ENCODE measurements at regions not wholly inside any gene's neighbourhood (a gene's known extent, or its start where the extent isn't known, plus 50 kb on each side); places are given as distances from the start of the nearest gene placed in this dataset.
"Not testable (repeated sequence)": the region's sequence is repeated elsewhere in the genome, so short reads cannot be mapped to it uniquely, and the experiment has no call there.

DNA sequence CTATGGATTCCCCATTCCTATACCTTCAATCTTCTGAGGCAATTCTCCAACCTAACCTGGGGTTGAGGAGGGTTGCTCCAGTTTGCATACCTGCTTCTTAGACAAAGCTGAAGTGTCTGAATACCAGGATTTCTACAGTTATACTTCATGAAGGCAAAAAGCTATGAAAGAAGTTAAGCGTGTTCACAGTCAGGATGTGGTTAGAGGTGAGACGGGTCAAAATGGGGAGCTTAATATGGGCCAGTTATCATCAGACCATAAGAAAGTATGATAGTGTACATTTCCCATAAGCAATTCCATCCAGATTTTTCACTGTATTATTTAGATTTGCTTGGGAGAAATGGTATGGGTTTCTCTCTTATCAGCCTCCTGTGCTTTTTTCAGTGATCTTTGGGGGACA lies 156.9 kb upstream of the FER start:
- no peak for DNase-seq (ENCODE audit: low read depth in 2 of 2)

DNA sequence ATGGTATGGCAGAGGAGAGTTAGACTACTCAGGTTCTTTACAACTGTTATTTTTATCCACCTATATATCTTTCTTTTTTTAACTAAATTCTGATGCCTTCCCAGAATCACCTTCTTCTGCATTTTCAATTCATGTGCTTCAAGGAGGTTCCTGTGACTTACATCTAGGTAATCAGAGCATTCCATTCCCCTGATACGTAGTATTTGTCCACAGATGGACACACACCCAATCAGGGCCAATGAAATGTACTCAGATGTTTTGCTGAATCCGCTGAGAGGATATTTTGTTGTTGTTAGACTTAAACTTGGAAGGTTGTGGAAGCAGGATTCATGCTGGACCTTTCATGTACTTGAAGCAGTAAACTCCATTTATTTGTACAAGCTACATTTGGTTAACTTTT lies 159.4 kb upstream of the FER start:
- no peak for DNase-seq (ENCODE audit: low read depth in 2 of 2)

DNA sequence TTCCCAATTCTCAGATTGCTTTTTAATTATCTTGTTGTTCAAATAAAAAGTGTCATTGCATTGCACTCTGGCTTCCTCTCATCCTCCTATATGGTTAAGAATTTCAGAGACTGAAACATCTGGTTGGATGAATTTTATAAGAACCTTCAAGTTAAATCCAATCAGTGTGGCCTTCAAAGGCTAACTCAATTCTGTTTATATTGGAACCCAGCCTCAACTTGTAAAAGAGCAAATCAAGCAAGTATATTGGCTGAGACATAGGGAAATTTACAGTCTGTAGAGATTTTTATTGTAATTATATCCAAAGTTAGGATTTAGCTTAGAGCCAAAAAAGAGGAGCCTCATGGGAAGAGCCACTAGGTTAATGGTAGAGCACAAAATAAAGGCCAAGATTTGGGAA lies 159.9 kb upstream of the FER start:
- no peak for DNase-seq (ENCODE audit: low read depth in 2 of 2)

DNA sequence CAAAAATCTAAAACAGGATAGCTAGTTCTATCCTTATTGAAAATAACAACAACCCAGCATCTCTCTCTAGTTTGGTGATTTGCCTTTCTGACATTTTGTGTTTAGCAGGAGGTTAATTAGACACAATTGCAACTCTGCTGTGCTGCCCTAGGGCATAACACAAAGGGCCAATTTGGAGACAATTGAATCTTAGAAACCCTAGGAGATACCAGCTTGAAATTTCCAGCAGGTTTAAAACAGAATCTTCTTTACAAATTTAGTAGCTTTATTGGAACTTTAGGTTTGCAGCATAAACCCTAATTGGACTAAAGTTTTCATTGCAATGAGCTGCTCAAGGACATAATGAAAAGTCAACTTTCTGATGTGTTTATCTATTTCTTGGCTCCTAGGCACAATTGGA lies 166.7 kb upstream of the FER start:
- no peak for DNase-seq (ENCODE audit: low read depth in 2 of 2)

DNA sequence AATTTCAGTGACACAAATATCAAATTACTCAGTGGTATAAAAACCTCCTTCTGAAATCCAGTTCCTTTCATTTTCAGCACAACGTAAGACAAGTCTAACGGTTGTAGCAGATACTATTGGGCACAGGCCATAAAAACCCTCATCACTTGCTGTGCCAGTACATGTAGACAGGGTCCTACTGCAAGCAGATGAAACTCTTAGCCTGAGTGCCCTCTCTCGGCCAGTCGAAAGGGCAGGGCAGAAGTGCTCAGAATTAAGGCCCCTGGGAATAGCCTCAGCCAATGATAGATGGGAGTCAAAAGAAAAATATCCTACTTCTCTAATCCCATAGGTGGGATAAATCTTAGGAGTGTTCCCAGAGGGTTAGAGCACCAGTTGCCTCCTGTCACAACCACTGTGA lies 168.5 kb upstream of the FER start:
- no peak for DNase-seq (ENCODE audit: low read depth in 2 of 2)

DNA sequence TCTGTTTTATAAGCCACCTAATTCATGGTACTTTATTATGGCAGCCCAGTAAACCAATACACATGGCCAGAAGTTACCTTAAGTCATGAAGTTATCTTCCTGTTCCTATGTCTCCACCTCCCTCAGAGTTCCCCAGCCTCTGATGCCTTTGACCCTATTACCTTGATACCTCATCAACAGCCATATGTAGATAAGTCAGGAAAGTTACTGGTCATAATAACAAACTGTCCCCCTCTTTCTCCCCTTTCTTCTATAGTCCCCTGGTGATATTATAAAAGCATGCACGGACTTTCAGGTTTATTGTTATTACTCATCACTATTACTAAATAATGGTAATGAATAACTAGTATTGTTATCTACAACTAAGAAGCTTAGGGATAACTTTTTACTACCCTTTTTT lies 168.9 kb upstream of the FER start:
- DNase-seq (ENCODE audit: low read depth in 2 of 2): no peak

DNA sequence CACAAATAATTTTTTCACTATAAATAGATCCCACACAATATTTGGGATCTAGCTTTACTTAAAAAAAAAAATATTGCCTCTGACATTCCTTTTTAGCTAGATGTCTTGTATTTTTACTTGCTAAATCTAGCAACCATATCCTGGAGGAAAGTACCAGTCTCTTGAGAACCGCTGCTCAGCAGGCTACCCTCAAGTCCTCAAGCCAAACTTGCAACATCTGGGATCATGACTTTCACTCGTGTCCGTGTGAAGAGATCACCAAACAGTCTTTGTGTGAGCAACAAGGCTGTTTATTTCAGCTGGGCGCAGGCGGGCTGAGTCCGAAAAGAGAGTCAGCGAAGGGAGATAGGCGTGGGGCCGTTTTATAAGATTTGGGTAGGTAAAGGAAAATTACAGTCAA lies 180.3 kb upstream of the FER start:
- DNase-seq (ENCODE audit: low read depth in 2 of 2): no peak

DNA sequence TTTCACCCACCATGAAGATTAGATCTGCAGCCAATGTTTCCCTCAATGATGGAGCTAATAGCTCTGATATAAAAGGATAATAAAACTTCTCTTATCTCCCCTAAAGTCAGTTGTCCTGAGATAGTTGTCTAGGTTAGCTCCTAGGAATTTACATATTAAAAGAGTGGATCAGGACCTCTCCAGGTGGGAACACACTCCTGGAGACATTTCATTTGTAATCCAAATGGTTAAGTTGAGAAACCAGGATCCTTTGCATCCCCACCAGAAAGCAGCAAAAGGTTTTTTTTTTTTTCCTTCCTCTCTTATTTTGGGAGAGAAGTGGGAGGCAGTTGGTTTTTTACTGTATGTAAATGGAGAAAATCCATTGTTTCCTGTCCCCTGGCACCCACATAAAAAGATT lies 182.5 kb upstream of the FBXL17 start:
- DNase-seq (ENCODE audit: low read depth in 2 of 2): no peak

DNA sequence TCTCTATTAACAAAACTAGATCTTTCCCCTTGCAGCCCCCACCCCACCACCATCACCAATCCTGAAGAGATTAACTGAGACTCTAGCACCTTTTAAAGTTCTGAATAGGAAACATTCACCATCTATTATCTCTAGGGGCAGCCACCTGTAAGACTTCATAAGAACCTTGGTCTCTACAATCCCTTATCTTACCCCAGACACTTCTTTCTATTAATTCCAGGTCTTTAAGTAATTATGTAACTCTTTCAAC lies 180.2 kb upstream of the FBXL17 start:
- DNase-seq (ENCODE audit: low read depth in 2 of 2): no peak

DNA sequence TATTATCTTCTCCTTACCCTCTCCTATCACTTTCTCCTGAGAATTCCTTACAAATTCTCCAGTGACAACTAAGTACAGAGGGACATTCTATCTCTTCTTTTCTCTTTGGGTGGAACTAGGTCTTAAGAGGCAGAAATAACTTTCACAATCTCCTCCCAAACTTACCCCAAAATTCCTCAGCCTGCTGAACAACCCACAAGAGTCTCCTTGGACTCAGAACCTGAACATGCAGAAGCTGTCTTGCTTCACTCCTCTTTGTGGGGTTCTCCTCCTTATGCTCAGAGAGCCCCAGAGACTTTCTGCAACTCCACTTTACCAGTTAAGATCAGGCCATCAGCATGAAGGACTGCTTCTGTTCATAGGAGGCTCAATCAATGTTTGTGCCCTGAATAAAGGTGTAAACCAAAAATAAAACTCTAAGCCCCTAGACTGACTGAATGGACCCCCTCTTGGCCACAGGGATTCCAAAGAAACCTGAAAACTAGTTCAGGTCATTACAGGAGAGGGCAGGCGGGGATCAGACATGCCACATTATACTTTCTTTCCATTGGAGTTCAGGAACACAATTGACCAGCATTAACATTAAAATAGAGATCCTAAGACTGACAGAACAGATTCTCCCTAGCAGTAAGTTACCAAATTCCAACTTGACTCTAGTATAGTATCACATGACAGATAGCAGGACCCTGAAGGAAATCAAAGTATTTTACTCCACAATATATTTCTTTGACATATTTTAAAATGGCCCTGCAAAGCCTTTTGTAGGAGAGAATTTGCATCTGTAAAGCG lies 179.7 kb upstream of the FBXL17 start:
- no peak for DNase-seq (ENCODE audit: low read depth in 2 of 2)

DNA sequence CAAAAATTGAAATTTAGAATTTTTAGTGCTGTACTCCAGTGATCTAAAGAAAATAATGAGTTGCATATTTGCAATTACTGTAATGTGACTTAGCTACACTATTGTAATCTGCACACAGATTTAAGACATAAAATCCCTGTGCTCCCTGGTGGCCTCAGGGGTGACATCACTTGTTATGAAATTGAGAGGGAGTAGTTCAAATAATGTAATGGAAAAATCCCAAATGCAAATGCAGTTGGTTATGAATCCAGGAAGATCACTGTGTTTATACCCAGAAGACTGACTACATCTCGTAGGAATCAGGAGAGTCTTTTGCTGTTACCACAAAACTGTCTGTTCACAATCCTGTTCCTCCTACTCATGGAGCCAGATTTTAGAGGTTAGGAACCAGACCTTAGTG lies 178.7 kb upstream of the FBXL17 start:
- DNase-seq (ENCODE audit: low read depth in 2 of 2): no peak

DNA sequence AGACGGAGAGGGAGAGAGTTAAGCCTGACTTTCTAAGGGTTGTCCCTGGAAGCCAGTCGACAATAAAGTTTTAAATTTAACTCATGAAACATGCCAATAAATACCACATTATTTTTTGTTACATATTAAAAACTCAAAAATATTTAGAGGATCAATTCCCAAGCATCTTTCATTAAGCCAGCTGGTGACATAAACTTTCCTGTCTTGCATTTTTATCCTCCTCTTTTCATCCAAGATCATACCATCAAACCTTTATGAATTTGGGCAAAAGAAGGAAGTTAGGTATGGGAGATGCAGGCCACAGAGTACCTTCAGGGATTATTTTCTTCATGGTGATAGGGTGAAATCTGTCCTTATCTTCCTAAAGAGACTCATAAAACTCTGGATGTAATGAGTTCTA lies 178.3 kb upstream of the FBXL17 start:
- no peak for DNase-seq (ENCODE audit: low read depth in 2 of 2)

DNA sequence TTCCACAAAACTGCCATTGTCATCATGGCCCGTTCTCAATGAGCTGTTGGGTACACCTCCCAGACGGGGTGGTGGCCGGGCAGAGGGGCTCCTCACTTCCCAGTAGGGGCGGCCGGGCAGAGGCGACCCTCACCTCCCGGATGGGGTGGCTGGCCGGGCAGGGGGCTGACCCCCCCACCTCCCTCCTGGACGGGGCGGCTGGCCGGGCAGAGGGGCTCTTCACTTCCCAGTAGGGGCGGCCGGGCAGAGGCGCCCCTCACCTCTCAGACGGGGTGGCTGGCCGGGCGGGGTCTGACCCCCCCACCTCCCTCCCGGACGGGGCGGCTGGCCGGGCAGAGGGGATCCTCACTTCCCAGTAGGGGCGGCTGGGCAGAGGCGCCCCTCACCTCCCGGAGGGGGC lies 176.9 kb upstream of the FBXL17 start:
- not testable (repeated sequence) for DNase-seq (ENCODE audit: low read depth in 2 of 2)

DNA sequence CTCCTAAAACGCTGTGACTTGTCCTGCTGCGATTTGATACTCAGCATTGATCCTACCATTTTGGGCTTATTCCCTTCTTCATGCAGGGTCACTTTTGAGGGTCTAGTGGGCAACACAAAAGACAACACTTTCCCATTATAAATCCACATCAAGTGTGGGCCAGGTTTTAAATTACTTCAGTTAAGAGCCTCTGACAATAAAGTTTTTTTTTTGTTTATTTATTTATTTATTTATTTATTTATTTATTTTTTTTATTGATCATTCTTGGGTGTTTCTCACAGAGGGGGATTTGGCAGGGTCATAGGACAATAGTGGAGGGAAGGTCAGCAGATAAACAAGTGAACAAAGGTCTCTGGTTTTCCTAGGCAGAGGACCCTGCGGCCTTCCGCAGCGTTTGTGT lies 176.2 kb upstream of the FBXL17 start:
- DNase-seq (ENCODE audit: low read depth in 2 of 2): not testable (repeated sequence)

DNA sequence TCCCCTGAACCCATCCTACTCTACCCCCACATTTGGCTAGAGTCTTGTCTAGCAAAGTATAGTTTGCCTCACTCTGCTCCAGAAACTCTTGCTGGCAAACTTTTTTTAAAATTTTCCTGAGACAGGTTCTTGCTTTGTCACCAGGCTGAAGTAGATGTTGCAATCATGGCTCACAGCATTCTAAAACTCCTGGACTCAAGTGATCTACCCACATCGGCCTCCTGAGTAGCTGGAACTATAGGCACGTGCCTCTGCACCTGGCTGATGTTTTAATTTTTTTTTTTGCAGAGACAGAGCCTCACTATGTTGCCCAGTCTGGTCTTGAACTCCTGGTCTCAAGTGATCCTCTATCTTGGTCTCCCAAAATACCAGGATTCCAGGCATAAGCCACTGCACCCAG lies 175.8 kb upstream of the FBXL17 start:
- DNase-seq (ENCODE audit: low read depth in 2 of 2): no peak

DNA sequence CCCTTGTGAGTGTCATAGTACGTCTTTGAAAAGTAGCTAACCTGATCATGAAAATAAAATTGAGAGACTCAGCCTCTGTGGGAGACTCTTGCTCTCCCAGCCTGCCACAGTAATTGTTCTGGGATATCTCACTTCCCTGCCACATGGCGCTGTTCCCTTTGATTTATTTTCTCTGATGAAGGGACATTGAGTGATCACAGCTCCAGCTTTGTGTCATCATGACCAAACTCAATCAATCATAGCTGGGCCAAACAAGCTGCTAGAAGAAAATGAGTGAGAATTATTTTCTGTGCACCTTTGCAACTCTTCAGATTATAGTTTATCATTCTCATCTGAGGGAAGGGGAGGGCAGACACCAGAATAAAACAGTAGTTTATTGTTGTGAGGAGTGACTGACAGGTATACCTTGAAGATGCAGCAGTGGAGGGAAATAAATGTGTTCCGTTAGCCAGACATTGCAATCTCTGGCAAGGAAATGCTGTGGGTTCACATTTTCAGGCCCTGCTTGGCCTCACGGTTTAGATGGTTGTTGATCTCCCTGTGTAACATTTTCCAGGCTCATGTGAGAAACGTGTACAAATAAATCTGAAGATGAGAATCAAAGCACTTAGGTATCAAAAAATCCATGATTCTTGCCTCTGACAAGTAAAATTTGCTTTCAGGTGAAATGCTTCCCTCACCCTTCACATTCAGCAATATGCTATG lies 174.7 kb upstream of the FBXL17 start:
- no peak for DNase-seq (ENCODE audit: low read depth in 2 of 2)

DNA sequence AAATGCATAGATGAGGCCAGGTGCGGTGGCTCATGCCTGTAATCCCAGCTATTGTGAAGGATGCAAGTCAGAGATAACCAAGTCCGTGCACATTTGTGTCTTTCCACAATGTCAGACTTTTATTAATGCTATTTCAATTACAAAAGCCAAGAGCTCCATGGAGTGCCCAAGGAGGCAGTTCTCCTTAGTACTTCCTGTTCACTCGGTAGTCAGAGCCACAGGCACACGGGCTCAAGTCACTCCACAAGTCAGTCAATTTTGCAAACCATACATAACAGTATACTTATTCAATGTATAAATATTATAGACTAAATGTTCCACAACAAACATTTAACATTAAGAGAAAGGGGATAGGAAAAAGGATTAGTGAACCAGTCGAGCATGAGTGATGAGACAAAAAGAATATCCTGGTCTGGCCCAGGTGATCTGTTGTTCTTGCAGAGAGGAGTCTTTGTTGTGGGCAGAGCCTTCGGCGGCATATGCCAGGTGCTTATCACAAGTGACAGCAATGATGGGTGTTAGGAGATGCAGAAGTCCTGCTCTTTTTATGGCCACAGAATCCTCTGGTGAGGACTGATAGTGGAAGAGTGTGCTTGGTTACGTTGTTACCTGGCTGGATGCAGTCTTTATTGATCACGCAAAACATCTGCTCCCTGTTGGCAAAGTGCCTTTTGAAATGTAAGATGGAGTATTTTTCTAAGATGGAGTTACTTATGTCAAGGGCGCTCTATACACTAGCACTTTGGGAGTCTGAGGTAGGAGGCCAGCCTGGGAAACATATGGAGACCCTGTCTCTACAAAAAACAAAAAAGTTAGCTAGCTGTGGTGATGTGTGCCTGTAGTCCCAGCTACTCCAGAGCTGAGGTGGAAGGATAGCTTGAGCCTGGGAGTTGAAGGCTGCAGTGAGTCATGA lies 167.0 kb upstream of the FBXL17 start:
- no peak for DNase-seq (ENCODE audit: low read depth in 2 of 2)

DNA sequence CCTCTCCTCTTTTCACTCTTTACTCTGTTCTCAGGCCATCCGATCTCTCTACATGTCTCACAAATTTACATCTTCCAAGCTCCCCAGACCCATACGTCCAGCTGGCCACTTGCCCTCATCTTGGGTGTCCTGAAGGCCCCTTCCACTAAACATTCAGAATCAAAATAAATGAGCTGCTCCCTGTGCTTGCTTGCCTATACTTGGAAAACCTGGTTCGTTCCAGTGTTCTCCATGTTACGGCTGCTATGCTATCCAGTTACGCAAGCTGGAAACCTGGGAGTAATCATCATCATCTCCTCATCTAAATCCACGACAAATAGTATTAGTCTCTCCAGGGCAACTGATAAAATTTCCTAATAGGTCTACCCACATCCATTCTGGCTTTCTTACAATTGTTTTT lies 165.0 kb upstream of the FBXL17 start:
- no peak for DNase-seq (ENCODE audit: low read depth in 2 of 2)

DNA sequence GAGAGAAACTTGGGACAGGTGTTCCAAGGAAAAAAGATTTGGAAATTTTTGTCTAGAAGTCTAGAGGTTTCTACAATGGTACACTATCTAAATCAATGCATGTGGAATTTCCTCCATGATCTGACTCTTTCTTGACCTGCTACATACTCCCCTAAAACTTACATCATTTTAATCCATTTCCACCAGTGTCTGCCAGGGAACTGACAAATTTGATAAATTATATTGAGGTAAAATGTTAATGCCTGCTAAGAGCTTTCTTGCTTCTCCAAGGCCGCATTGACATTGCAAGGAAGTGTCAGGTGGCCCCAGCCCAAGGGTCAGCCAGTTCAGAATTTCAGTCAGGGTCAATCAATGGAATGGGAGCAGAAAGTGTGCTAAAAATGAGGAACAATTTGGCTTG lies 163.4 kb upstream of the FBXL17 start:
- DNase-seq (ENCODE audit: low read depth in 2 of 2): no peak

DNA sequence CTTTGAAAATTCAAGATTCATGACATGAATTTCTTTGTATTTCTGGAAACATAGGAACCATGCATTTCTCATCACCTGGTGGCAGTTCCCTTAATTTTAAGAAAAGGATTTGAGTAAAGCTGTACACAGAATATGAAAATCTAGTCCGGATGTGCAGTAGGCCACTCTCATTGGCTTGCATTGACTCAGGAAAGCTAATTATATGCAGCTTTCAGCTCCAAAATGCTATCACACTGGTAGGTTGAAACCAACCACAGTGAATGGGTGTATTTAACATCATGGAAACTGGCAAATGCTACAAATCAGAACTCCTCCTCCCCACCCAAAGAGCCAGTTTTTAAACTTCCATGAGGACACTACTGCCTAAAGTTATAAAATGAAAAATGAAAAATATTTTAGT lies 161.6 kb upstream of the FBXL17 start:
- DNase-seq (ENCODE audit: low read depth in 2 of 2): no peak

DNA sequence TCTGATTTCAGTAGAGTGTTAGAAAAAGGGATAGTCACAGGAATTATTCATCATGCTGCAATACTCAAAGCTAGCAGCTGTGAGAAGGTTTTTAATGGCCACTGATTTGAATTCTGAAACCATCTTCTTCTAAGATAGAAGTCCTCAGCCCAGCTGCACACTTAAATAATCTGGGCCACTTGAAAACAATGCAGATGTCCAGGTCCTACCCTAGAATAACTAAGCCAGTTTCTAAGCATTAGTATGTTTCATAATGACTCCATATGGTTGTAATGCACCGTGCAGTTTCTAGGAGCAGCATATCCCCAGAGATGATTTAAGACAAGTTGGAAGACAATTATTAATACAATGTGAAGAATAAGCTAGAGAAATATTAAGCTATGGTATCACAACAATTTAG lies 159.9 kb upstream of the FBXL17 start:
- DNase-seq (ENCODE audit: low read depth in 2 of 2): no peak

DNA sequence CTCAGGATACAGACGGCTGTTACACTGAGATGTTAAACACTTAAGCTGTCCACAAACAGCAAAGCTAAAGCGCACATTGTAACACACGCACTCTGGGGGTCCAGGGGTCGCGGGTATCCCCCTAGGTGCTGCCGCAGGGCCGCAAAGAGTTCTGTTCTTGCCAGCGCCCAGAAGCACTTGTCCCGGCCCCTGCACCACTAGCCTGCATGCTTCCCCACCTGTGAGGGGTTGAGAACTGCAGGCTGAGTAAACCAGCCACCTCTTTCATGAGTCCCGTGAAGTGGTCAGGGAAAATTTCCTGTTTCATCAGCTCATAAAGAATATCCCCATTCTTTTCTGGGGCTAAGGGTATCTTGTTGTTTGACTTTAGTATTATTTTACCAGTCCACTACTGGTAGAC lies 154.4 kb upstream of the FBXL17 start:
- DNase-seq (ENCODE audit: low read depth in 2 of 2): no peak

DNA sequence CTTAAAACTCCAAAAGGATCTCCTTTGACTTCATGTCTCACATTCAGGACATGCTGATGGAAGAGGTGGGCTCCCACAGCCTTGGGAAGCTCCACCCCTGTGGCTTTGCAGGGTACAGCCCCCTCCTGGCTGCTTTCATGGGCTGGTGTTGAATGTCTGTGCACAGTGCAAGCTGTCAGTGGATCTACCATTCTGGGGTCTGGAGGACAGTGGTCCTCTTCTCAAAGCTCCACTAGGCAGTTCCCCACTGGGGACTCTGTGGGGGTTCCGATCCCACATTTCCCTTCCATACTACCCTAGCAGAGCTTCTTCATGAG lies 150.2 kb upstream of the FBXL17 start:
- DNase-seq (ENCODE audit: low read depth in 2 of 2): not testable (repeated sequence)
